KG1 (cell line): ENCODE measurements at regions not wholly inside any gene's neighbourhood (a gene's known extent, or its start where the extent isn't known, plus 50 kb on each side); places are given as distances from the start of the nearest gene placed in this dataset.
"Not testable (repeated sequence)": the region's sequence is repeated elsewhere in the genome, so short reads cannot be mapped to it uniquely, and the experiment has no call there.

ENCODE experiments used
- DNase-seq: peaks from one replicate; lab custom pipeline; 2025; lab: John Stamatoyannopoulos, UW

DNA sequence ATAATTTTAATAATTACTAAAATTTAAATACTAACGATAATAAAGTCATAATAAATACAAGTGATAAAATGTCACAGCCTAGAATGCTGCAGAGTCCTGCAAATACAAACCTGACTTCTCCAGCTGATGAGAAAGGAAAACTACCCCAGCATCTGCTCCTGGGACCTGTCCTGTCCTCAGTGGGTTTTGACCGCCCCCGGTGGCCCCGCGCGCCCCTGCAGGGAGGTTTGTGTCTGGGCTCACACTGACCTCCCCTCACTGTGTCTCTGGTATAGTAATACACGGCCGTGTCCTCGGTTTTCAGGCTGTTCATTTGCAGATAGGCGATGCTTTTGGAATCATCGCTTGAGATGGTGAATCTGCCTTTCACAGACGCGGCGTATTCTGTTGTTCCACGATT is 1139.4 kb downstream of the TMEM121 start:
- DNase-seq, result no peak

DNA sequence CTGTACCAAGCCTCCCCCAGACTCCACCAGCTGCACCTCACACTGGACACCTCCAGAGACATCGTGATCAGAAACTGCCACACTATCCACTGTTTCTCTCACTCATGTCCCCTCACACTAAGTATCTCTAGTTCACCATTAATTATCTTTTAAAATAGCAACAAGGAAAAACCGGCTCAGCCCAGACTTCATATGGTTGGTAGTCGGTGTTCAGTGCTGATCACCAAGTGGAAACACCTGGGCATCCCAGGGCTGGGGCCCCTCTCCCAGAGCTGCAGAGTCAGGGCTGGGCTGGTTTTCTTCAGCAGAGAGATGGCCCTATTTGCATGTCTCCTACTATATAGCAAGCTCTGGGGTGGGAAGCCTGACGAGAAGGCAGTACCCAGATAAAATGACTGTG is 1140.0 kb downstream of the TMEM121 start:
- DNase-seq, result no peak

DNA sequence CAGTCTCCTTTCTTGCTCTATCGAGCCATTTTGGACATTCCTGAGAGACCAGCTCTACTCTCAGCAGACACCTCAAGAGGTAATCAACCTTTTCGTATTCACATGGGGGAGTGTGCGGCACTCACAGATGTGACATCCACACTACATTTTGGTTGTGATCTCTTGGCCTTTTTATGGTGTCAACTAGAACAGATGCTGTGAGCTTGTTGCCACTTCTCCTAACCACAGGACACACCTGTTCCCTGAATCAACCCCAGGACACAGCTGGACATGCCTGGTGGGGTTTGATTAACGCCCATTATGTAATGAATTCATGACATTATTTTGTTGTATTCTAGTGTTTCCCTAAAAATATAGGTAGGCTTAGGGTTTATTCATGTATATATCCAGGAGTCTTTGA is 1143.6 kb downstream of the TMEM121 start:
- DNase-seq, result no peak

DNA sequence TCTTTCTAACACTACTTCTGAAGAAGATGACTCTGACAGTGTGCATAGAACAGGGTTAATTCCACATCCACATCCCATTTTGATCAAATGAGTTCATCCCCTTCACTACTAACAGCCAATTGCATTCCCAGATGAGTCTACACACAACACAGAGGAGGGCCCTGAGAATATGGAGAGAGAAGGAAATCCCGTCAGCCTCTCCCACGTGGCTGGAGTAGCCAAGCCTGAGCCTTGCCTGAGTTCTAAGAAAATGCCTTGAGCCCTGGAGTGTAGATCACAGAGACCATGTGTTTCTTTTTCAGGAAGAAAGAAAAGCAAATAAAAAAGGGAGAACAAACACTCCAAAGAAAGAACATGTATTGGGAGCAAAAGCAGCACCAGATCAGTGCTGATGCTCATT is 1147.7 kb downstream of the TMEM121 start:
- DNase-seq, result not testable (repeated sequence)

DNA sequence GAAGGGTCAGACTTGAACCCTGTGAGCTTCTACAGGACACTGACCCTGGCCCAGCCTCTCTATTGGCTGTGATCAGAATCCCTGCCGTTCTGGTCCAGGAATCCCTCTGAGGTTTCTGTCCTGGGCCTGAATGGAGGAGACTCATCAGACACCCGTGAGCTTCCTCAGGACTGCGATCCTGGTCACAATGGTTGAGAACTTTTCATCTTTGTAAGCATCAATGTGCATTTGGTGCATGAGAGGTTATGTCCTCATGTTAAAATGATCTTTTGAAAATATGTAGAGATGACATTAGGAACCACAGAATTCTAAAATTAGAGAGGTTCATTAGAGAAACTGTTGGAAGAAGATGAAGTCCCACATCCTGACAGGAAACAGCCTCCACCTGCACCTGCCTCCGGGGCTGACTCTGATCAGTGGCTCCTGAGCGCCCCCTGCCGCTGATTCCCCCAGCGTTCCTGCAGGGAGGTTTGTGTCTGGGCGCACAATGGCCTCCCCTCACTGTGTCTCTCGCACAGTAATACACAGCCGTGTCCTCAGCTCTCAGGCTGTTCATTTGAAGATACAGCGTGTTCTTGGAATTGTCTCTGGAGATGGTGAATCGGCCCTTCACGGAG is 1148.2 kb downstream of the TMEM121 start:
- DNase-seq, result peak; percentile 31

DNA sequence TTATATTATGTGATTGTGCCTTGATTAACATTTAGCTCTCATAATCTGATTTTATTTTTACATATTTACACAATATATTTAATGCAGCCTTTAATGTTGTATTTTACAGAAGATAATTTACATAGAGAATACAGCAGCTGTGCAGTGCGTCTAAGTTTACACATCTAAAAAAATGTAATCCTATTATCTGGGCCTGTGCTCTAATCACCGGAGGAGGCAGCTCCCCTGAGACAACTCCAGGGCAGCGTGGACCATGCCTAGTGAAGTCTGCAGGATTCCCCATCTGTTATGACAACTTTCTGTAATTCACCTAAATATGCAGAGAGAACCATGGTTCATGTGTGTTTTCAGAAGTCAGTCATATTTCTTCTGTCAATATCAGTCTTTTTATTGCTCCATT is 1149.3 kb downstream of the TMEM121 start:
- DNase-seq, result not testable (repeated sequence)

DNA sequence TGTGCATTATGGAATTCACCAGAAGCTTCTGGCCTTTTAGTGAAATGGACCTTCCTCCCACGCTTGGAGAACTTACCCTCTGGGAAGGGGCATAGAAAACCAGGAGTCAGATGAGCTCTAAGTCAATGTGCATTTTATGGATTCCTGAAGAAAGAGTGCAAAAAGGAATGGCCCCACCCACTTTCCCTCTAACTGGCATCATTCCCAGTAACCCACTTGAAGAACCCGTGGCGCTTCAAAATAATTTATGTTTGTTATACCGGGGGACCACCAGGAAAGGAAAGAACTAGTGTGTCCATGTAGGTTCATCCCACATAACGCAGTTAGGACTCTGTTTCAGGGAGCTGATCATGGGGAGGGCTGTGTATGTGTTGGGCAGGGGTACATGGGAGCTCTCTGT is 1153.4 kb downstream of the TMEM121 start:
- no peak for DNase-seq

DNA sequence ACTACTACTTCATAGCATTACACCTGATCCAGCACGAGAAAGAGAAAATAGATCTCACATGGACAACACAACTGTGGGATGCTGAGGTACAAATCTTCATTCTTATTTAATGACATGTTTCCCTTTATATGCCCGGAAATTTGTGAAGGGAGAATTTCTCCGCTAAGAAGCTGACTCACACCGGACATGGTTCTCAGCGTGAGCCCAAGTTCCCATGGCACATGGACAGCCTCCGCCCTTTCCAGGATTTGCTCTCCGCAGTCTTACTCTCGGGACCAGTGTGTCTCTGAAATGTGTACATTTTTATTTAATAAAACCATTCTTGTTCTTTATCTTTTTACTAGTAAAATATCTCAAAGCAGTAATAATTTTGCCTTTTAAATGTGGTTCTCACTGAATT is 1154.8 kb downstream of the TMEM121 start:
- no peak for DNase-seq

DNA sequence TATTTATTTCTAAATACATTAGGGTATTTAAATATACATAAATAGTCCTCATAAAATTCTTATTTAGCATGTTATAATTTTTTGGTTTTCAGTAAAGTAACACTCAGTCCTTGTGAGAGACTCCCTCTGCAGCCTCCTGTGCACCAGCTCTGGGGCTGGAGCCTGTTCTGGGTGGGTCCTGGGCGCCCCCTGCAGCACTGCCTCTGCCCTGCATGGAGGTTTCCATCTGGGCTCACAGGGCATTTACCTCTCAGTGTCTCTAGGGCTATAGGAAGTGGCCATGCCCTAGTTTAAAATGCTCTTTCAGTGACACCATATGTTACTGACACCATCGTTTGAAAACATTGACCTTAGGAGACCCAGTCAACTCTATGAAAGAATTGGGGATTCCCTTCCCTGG is 1155.2 kb downstream of the TMEM121 start:
- no peak for DNase-seq

DNA sequence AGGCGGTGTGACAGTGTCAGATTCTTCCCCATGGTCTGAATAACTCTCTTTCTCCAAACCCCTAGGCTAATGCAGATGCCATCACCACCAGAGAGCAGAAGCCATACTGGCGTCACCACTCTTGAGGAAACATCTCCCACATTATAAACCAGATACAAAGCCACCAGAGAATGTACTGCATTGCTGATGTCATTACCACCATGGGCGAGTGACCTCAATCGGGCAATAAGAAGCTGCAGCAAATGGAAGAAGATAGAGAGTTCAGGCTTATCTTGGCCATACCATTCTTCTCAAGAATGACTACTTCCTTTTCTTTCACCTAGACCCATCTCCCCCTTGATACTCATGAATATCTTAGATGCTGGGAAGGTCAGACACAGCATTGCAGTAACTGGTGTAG is 1157.2 kb downstream of the TMEM121 start:
- no peak for DNase-seq

DNA sequence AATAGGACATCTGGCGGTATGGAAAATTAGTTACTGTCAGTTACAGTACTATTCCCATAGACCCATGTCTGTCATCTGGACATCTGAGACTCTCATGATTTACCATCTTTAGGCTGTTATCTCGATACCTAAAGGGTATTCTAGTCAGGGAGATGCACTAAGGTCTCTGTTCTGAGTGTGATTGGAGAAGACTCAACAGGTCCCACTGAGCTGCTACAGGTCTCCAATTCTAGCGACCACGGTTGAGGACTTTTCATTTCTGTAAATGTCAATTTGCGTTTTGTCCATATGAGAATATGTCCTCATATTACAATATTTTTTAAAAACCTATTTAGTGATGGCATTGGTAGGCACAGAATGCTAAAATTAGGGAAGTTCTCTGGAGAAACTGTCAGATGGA is 1160.2 kb downstream of the TMEM121 start:
- DNase-seq, result no peak

DNA sequence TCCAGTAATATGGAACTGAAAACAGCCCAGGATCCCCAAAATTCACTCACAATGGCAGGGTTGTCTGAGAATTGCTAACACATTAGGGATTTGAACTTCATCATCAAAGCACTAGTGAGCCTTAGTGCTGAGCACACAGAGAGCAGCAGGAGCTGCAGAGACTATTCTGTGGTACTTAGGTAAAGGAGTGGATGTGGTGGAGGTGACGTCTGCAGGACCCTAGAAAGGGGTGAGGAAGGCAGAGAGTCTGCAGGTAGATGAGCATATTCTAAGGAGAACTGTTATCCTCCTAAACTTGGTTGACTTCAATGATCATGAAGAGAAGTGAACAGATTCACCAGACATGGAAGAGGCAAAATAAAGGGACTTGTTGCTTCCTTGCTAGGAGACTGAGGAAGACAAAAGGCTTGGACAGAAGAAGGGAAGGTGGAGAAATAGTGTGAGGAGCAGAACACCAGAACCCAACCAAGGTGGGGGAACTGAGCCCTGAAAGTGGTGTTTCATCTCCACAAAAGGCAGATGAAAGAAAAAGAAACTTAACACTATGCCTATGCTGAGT is 1164.0 kb downstream of the TMEM121 start:
- DNase-seq, result no peak

DNA sequence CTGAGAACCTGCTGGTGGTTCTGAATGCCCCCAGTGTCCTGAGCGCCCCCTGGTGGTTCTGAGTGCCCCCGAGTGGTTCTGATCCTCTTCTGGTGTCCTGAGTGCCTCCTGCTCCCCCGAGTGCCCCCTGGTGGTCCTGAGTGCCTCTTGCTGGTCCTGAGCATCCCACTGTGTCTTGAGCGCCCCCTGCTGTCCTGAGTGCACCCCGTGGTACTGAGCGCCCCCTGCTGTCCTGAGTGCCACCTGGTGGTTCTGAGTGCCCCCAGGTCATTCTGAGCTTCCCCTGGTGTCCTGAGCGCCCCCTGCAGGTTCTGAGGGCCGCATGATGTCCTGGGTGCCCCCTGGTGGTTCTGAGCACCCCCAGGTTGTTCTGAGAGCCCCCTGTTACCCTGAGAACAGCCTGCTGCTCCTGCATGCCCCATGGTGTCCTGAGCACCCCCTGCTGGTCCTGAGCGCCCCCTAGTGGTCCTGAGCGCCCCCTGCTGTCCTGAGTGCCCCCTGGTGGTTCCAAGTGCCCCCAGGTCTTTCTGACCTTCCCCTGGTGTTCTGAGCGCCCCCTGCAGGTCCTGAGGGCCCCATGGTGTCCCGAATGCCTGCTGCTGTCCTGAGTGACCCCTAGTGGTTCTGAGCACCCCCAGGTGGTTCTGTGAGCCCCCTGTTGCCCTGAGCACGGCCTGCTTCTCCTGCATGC is 1165.4 kb downstream of the TMEM121 start:
- no peak for DNase-seq

DNA sequence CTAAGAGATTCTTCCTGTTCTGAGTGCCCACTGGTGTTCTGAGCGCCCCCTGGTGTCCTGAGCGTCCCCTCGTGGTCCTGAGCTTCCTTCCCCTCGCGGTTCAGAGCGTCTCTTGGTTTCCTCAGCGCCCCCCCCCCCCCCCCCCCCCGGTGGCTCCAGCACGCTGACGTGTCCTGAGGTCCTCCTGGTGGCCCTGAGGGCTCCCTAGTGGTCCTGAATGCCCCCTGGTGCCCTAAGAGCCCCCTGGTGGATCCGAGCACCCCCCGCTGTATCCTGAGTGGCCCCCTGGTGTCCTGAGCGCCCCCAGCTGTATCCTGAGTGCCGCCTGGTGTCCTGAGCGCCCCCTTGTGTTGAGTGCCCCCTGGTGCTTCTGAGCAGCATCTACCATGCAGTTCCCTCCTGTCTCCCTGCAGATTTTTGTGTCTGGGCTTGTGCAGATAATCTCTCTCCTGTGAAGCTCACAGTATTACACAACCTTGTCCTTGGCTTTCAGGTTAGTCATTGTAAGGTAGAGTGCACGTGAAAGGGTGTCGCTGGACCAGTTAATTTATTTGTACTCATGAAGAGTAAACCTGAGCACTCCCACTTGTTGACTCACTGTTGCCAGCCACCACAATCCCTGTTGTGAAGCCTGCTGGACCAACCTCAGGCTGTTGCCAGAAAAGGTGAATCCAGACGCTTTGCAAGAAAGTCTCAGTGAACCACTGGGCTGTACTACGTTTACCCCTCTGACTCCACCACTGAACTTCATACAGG is 1168.4 kb downstream of the TMEM121 start:
- DNase-seq, result no peak

DNA sequence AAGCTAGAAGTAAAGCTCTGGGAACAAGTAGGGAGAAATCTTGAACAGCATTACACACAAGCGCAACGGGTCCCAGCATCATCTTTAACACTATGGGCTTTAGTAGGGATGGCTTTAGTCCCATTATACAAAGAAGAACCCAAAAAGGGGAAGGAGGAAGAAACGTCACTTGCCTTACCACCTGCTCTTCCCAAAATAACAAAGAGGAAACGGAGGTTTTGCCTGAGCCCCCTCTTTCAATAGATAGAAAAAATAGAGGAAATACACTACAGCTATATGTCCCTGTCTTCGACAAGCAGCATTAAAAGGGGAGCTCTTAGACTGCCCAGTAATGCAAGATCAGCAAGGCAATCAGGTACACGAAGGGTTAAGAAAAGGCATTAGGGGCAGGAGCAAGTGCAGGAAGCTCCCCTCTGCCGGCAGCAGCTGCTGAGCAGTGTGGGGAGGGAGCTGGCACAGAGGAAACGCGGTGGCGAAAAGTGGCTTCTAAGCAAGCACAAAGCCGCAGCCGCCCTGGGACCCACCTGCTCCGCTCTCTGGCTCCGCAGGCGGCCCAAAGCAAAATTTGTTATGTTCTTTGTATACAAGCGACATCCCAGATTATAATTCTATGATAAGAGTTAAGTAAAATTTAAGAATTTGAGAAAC is 1172.4 kb downstream of the TMEM121 start:
- DNase-seq, result peak; percentile 32

DNA sequence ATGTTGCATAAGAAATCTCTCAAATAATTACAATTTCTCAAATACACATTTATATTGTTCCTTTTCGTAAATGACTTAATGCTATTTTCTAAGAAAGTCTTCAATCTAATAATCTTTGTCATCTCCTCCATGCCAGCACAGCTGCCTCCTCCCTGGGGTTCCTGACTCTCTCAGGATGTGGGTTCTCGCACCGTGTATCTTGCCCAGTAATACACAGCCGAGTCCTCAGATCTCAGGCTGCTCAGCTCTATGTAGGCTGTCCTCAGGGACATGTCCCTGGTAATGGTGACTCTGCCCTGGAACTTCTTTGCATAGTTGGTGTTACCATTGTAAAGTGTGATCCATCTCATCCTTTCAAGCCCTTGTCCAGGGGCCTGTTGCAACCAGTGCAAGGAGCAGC is 1177.3 kb downstream of the TMEM121 start:
- not testable (repeated sequence) for DNase-seq

DNA sequence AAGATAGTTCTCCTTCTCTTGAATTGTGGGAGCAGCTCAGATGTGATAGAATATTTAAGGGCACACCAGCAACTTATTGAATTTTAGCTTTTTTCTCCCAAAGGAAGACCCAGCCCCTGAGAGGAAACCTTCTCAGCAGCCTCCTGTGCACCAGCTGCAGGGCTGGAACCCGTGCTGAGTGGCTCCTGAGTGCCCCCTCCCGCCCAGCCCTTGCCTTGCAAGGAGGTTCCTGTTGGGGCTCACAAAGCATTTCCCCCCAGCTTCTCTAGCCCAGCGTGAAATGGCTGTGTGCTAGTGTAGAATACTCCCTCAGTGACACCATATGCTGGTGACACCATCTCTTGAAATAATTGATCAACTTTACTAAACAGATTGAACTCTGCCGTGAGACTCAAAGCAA is 1180.1 kb downstream of the TMEM121 start:
- DNase-seq, result not testable (repeated sequence)

DNA sequence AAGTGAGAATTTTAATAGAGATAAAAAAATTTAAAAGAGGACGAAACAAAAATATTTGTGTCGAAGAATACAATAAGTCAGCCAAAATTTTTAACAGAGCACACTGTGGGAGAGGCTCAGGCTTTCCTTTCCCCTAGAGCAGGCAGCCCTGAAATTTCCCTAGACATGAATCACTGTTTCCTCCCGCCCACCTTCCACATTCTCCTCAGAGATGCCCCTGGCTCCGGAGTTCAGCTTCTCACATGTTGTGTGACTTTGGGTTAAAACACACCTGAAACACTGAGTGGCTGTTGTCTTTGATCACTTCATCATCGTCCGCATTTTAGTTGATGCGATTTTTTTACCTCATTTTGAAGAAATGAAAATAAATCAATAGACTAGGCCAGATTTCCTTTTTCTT is 1183.8 kb downstream of the TMEM121 start:
- DNase-seq, result not testable (repeated sequence)

DNA sequence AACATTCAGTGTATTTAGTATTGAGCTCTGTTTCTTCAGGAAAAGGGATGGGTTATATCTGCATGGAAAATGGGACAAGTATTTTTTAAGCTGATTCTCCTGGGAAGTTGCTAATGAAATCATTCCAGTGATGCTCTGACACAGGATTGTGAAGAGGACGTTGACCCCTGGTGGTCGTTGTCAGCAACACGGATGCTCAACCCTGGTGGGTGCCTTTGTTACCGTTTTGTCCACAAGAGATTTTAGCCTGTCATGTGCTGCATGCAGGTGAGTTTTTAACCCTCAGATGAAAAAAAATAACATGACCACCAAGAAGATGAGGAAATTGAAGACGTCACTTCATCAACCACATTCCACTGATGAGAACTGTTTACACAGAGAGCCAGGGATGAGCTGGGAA is 1186.1 kb downstream of the TMEM121 start:
- DNase-seq, result not testable (repeated sequence)

DNA sequence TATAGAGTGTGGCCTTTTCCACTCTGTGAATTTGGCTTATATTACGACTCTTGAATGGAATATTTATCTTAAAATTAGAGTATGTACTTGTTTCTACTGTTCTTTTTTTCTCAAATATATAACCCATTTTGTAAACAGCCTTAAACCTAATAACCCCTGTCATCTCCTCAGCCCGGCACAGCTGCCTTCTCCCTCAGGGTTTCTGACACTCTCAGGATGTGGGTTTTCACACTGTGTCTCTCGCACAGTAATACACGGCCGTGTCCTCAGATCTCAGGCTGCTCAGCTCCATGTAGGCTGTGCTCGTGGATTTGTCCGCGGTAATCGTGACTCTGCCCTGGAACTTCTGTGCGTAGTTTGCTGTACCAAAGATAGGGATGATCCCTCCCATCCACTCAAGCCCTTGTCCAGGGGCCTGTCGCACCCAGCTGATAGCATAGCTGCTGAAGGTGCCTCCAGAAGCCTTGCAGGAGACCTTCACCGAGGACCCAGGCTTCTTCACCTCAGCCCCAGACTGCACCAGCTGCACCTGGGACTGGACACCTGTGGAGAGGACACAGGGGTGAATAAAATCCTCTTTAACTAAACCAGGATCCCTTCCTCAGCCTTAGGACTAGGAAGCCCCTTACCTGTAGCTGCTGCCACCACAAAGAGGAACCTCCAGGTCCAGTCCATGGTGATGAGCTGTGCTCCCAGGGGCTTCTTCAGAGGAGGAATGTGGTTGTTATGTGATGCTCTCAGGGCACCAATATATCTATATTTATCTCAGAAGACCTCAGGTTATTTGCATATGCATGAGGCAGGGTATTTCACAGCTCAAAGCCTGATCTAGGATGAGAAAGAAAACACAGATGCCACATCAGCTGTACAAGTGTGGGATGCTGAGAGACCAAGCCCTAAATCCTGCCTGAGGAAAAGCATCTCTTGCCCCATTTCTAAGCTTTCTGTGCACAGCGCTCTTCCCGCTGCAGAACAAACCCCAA is 1188.4 kb downstream of the TMEM121 start:
- not testable (repeated sequence) for DNase-seq

DNA sequence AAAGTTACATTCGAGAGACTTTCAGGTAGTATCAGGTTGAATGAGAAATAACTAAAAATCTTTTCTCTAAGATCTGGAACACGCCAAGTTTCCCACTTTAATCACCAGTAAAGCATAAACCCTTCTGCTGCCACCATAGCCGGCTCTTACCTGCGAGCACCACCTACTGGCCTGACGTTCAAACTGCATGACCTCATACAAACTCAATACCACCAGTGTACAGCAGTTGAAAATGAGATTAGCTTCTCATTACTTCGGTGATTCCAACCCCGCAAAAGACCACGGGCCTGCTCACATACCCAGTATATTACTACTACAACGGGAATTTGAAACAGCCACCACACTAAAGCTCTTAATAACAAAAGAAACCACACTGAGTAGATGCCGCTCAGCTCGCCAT is 1191.2 kb downstream of the TMEM121 start:
- DNase-seq, result not testable (repeated sequence)
